Osteocyte (in vitro differentiated cells): ENCODE measurements at regions not wholly inside any gene's neighbourhood (a gene's known extent, or its start where the extent isn't known, plus 50 kb on each side); places are given as distances from the start of the nearest gene placed in this dataset.
"Not testable (repeated sequence)": the region's sequence is repeated elsewhere in the genome, so short reads cannot be mapped to it uniquely, and the experiment has no call there.

Source experiments
- DNase-seq: peaks from one replicate; pipeline ENCODE4 v3.0.0; 2021; ENCODE audit warnings: mixed read lengths; ENCODE audit not compliant: unreplicated experiment; ENCODE audit errors: extremely low spot score
- H3K27ac Mint-ChIP-seq: one replicate; pipeline ENCODE4 v1.8.0; 2021; ENCODE audit warnings: mild to moderate bottlenecking, mixed read lengths; ENCODE audit not compliant: unreplicated experiment
- H3K27me3 Mint-ChIP-seq: one replicate; pipeline ENCODE4 v1.8.0; 2021; ENCODE audit warnings: mixed read lengths; ENCODE audit not compliant: unreplicated experiment
- H3K36me3 Mint-ChIP-seq: one replicate; pipeline ENCODE4 v1.8.0; 2021; ENCODE audit warnings: mixed read lengths; ENCODE audit not compliant: unreplicated experiment
- H3K4me1 Mint-ChIP-seq: one replicate; pipeline ENCODE4 v1.8.0; 2021; ENCODE audit warnings: mixed read lengths; ENCODE audit not compliant: unreplicated experiment
- H3K4me3 Mint-ChIP-seq: one replicate; pipeline ENCODE4 v1.8.0; 2021; ENCODE audit warnings: mild to moderate bottlenecking, moderate library complexity, mixed read lengths; ENCODE audit not compliant: unreplicated experiment
- H3K9me3 Mint-ChIP-seq: one replicate; pipeline ENCODE4 v1.8.0; 2021; ENCODE audit warnings: mixed read lengths; ENCODE audit not compliant: unreplicated experiment
- TF ChIP-seq, protein P1 (sequence below): fragments of 200-600 bp; sonication (generic); IDR thresholded peaks from 2 replicates; pipeline ENCODE4 v1.5.0; 2021; ENCODE audit warnings: antibody characterized with exemption, mild to moderate bottlenecking, moderate library complexity

DNA sequence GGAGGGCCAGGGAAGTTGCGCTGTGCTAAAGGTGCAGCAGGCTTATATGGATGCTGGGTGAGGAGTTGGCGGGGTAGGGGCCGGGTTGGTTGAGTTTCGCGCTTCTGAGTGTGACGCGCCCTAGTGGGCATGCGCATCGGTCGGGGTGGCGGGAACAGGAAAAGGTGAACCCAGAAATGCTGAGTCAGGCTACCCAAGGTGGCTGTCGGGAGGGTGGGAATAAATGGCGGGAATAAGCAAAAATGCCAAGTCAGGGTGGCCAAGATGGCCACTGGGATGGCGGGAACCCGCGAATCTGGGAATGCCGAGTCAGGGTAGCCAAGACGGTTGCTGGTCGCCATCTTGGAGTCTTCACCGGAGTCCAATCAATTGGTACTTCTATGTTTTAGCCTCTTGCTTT, 580.0 kb downstream of the SUCLG1 start:
- no peaks in the 10 kb centered on the region for H3K4me1 Mint-ChIP-seq
- no peaks in the 10 kb centered on the region for H3K27me3 Mint-ChIP-seq
- H3K4me3 Mint-ChIP-seq, result no peak overlapping the region
- peaks cover 62% of the 10 kb centered on the region for H3K9me3 Mint-ChIP-seq
- H3K36me3 Mint-ChIP-seq, result no peaks in the 10 kb centered on the region
- TF ChIP-seq, protein P1, sequence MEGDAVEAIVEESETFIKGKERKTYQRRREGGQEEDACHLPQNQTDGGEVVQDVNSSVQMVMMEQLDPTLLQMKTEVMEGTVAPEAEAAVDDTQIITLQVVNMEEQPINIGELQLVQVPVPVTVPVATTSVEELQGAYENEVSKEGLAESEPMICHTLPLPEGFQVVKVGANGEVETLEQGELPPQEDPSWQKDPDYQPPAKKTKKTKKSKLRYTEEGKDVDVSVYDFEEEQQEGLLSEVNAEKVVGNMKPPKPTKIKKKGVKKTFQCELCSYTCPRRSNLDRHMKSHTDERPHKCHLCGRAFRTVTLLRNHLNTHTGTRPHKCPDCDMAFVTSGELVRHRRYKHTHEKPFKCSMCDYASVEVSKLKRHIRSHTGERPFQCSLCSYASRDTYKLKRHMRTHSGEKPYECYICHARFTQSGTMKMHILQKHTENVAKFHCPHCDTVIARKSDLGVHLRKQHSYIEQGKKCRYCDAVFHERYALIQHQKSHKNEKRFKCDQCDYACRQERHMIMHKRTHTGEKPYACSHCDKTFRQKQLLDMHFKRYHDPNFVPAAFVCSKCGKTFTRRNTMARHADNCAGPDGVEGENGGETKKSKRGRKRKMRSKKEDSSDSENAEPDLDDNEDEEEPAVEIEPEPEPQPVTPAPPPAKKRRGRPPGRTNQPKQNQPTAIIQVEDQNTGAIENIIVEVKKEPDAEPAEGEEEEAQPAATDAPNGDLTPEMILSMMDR, result no peak
- no peak overlapping the region for H3K27ac Mint-ChIP-seq
- no peak for DNase-seq

DNA sequence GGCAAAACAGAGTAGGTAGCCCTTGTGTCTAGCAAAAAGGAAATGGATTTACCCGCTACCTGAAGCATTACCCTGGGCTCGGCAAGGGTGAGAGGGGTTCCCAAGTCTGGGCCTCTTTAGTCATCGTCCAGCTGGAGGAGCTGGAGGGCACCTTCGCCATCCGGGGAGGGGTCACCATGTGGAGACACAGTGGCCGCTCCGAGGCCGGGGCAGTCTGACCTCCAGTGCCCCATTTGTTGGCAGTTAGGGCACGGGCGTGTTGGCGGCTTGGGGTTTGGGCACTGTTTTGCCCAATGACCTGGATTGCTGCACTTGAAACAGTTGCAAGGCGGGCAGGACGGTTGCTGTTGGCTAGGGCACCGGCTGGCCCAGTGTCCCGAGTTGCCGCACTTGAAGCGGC, 581.8 kb downstream of the SUCLG1 start:
- not testable (repeated sequence) for DNase-seq, H3K36me3 Mint-ChIP-seq, H3K27me3 Mint-ChIP-seq, H3K4me1 Mint-ChIP-seq, H3K4me3 Mint-ChIP-seq, H3K27ac Mint-ChIP-seq
- H3K9me3 Mint-ChIP-seq, result peaks cover 67% of the 10 kb centered on the region

DNA sequence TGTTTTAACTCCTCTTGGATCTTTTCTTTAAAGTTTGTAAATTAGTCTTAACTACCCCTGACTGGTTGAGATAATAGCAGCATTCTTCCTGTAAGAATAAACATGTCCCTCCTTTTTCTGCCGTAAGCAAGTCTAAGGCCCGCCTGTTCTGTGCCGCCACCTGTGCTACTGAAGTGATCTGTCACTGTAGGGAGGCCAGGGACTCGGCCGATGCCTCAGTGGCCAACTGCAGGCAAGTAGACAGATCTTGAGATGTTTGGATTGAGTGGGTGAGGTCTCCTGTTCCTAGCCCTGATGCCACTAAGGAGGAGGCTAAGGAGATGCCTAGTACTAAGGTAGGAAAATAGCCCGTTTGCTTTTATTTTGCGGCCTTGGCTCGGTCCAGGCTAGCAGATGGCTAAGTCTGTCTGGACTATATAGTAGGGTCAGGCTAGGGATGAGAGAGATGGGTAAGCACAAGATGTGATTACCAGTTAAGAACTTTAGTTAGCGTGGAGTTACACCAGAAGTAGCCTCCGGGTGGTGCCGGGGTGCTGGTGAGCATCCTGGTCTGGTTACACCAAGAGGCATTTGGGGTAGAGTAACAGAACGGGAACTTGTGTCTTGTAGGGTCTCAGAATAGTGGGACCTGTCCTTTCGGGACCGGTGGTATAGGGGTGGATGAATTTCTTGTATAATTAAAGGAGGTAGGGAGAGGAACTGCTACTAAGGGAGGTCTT, 584.2 kb downstream of the SUCLG1 start:
- TF ChIP-seq, protein P1, result no peak
- Mint-ChIP-seq H3K27me3 (no peaks in the 10 kb centered on the region), H3K36me3 (no peaks in the 10 kb centered on the region), H3K27ac (no peak overlapping the region), H3K9me3 (peaks cover 58% of the 10 kb centered on the region), H3K4me3 (no peak overlapping the region), H3K4me1 (no peaks in the 10 kb centered on the region)
- no peak for DNase-seq

DNA sequence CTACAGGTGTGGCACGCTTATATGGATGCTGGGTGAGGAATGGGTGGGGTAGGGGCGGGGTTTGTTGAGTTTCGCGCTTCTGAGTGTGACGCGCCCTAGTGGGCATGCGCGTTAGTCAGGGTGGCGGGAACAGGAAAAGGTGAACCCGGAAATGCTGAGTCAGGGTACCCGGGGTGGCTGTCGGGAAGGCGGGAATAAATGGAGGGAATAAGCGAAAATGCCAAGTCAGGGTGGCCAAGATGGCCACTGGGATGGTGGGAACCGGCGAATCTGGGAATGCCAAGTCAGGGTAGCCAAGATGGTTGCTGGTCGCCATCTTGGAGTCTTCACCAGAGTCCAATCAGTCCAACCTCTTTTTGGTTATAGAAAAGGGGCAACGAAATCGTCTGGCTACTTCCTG, 585.0 kb downstream of the SUCLG1 start:
- TF ChIP-seq, protein P1, result no peak
- Mint-ChIP-seq H3K27me3 (no peaks in the 10 kb centered on the region), H3K4me3 (no peak overlapping the region), H3K9me3 (peaks cover 52% of the 10 kb centered on the region), H3K4me1 (no peaks in the 10 kb centered on the region), H3K27ac (no peak overlapping the region), H3K36me3 (no peaks in the 10 kb centered on the region)
- DNase-seq, result no peak

DNA sequence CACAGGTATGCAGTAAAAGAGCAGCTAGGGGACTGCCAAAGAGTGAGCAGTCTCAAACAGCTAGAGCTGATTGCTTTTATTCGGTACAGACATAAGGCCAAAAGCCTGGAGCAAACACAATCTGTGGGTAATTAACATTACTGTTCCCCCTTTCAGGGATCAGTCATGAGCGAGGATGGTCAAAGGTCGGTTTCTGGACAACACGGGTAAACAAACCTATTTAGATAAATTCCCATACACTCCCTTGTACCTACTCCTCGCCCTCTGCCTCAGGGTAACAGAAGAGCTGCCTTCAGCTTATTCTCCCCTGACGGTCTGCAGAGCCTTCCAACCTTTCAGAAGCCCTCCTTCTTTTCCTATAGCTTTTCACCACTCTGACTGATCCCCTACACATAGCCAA, 586.0 kb downstream of the SUCLG1 start:
- H3K4me1 Mint-ChIP-seq, result no peaks in the 10 kb centered on the region
- H3K4me3 Mint-ChIP-seq, result no peak overlapping the region
- no peak for DNase-seq
- H3K27ac Mint-ChIP-seq, result no peak overlapping the region
- TF ChIP-seq, protein P1, result no peak
- H3K36me3 Mint-ChIP-seq, result no peaks in the 10 kb centered on the region
- no peaks in the 10 kb centered on the region for H3K27me3 Mint-ChIP-seq
- peaks cover 44% of the 10 kb centered on the region for H3K9me3 Mint-ChIP-seq
